ENCODE measurements at regions not wholly inside any gene's neighbourhood (a gene's known extent, or its start where the extent isn't known, plus 50 kb on each side); places are given as distances from the start of the nearest gene placed in this dataset.

DNA sequence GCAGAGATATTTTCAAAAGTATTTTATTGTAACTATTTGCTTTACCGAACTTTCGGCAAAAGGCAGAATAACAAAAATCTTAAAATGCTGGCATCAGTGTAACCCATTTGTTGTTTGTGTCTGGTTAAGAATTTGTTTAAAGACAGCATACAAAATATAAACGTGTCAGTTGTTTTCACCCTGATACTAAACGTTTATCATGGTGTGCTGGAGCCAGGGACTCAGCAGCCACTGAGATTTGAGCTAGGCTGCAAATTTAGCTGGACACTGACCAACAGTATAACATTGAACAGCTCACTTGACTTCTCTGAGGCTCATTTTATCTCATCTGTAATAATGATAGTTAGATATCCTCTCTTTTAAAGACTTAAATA is 183.7 kb downstream of the TMTC3 start:
- TF ChIP-seq, protein P1, sequence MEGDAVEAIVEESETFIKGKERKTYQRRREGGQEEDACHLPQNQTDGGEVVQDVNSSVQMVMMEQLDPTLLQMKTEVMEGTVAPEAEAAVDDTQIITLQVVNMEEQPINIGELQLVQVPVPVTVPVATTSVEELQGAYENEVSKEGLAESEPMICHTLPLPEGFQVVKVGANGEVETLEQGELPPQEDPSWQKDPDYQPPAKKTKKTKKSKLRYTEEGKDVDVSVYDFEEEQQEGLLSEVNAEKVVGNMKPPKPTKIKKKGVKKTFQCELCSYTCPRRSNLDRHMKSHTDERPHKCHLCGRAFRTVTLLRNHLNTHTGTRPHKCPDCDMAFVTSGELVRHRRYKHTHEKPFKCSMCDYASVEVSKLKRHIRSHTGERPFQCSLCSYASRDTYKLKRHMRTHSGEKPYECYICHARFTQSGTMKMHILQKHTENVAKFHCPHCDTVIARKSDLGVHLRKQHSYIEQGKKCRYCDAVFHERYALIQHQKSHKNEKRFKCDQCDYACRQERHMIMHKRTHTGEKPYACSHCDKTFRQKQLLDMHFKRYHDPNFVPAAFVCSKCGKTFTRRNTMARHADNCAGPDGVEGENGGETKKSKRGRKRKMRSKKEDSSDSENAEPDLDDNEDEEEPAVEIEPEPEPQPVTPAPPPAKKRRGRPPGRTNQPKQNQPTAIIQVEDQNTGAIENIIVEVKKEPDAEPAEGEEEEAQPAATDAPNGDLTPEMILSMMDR (conservative IDR thresholded peaks at IDR 0.05 in 1 of 2, IDR thresholded peaks at IDR 0.05 in 1 of 2; ENCODE audit: extremely low read depth in 1 of 2, insufficient read depth in 1 of 2, low read depth in 1 of 2, low read length in 2 of 2): no peak
- no peak for TF ChIP-seq EZH2 (IDR thresholded peaks at IDR 0.05; ENCODE audit: borderline replicate concordance, low read length)
